Activated CD4-positive, alpha-beta memory T cell treated with anti-CD3 and anti-CD28 coated beads for 36 hours (primary cell): ENCODE measurements at regions not wholly inside any gene's neighbourhood (a gene's known extent, or its start where the extent isn't known, plus 50 kb on each side); places are given as distances from the start of the nearest gene placed in this dataset.
A peak's percentile ranks its signal among the peaks of the same experiment; 100 is the strongest.
"Not testable (repeated sequence)": the region's sequence is repeated elsewhere in the genome, so short reads cannot be mapped to it uniquely, and the experiment has no call there.

ENCODE experiments used
- CTCF ChIA-PET: fragments of 350-600 bp; sonication (Branson Sonifier 250); formaldehyde crosslinking; loops from one replicate; lab custom pipeline; 2021; ENCODE audit warnings: antibody characterized with exemption, inconsistent platforms; lab: Charles Lee
- POLR2A ChIA-PET: fragments of 350-600 bp; sonication (Branson Sonifier 250); formaldehyde crosslinking; loops from one replicate; lab custom pipeline; 2021; ENCODE audit warnings: antibody characterized with exemption; lab: Charles Lee
- DNase-seq: peaks from one replicate; pipeline ENCODE4 v3.0.0-alpha.2; 2020
- H3K27ac Mint-ChIP-seq: one replicate; pipeline ENCODE4 v1.8.0; 2021; ENCODE audit warnings: mixed read lengths
- H3K27me3 Mint-ChIP-seq: one replicate; pipeline ENCODE4 v1.8.0; 2021; ENCODE audit warnings: mixed read lengths
- H3K36me3 Mint-ChIP-seq: one replicate; pipeline ENCODE4 v1.8.0; 2021; ENCODE audit warnings: mixed read lengths
- H3K4me1 Mint-ChIP-seq: one replicate; pipeline ENCODE4 v1.8.0; 2021; ENCODE audit warnings: low read depth, mixed read lengths
- H3K4me3 Mint-ChIP-seq: one replicate; pipeline ENCODE4 v1.8.0; 2021; ENCODE audit warnings: mild to moderate bottlenecking, mixed read lengths
- H3K9me3 Mint-ChIP-seq: one replicate; pipeline ENCODE4 v1.8.0; 2021; ENCODE audit warnings: mixed read lengths
- intact Hi-C: fragments of 100-400 bp; cut with micrococcal nuclease; formaldehyde crosslinking; loops from one replicate; pipeline ENCODE4 v1.15.1; 2023

- H3K36me3 Mint-ChIP-seq = no peaks in the 10 kb centered on the region
- no peaks in the 10 kb centered on the region for H3K27me3 Mint-ChIP-seq
- H3K27ac Mint-ChIP-seq = no peak overlapping the region
- POLR2A ChIA-PET = no interaction called here
- H3K9me3 Mint-ChIP-seq = no peaks in the 10 kb centered on the region
- intact Hi-C loops = no loop called here
- DNase-seq = peak; percentile 24
- no peak overlapping the region for H3K4me3 Mint-ChIP-seq
- CTCF ChIA-PET = no interaction called here
- no peaks in the 10 kb centered on the region for H3K4me1 Mint-ChIP-seq
Measured at GRCh38 chr13:78875792-78876580, 217.0 kb upstream of the OBI1 start.

- H3K4me3 Mint-ChIP-seq = no peak overlapping the region
- no peaks in the 10 kb centered on the region for H3K4me1 Mint-ChIP-seq
- peaks cover 2% of the 10 kb centered on the region for H3K27me3 Mint-ChIP-seq
- ChIA-PET POLR2A (no interaction called here), CTCF (no interaction called here)
- intact Hi-C loops = no loop called here
- no peaks in the 10 kb centered on the region for H3K36me3 Mint-ChIP-seq
- DNase-seq = no peak
- H3K27ac Mint-ChIP-seq = no peak overlapping the region
- H3K9me3 Mint-ChIP-seq = no peaks in the 10 kb centered on the region
Measured at GRCh38 chr13:78868991-78869390, 210.0 kb upstream of the OBI1 start.

- ChIA-PET POLR2A (no interaction called here), CTCF (no interaction called here)
Measured at GRCh38 chr13:78867655-78868054, 208.7 kb upstream of the OBI1 start.

GRCh38 chr13:78866076-78866475 lies 207.1 kb upstream of the OBI1 start:
- H3K36me3 Mint-ChIP-seq, intact Hi-C loops, H3K4me1 Mint-ChIP-seq, CTCF ChIA-PET, POLR2A ChIA-PET, H3K27ac Mint-ChIP-seq, H3K27me3 Mint-ChIP-seq, DNase-seq, H3K4me3 Mint-ChIP-seq, H3K9me3 Mint-ChIP-seq: not testable (repeated sequence)

More at GRCh38 chr13:78867655-78868054, 208.7 kb upstream of the OBI1 start:
- no peaks in the 10 kb centered on the region for H3K36me3 Mint-ChIP-seq
- no peak for DNase-seq
- peaks cover 3% of the 10 kb centered on the region for H3K27me3 Mint-ChIP-seq
- no peak overlapping the region for H3K27ac Mint-ChIP-seq
- no peak overlapping the region for H3K4me3 Mint-ChIP-seq
- no peaks in the 10 kb centered on the region for H3K9me3 Mint-ChIP-seq
- intact Hi-C loops = no loop called here
- H3K4me1 Mint-ChIP-seq = no peaks in the 10 kb centered on the region

GRCh38 chr13:78862446-78862845 lies 203.5 kb upstream of the OBI1 start:
- Mint-ChIP-seq H3K27ac (no peak overlapping the region), H3K36me3 (no peaks in the 10 kb centered on the region), H3K27me3 (peaks cover 4% of the 10 kb centered on the region), H3K4me3 (no peak overlapping the region), H3K4me1 (no peaks in the 10 kb centered on the region), H3K9me3 (no peaks in the 10 kb centered on the region)
- ChIA-PET POLR2A (no interaction called here), CTCF (no interaction called here)
- intact Hi-C loops = no loop called here
- no peak for DNase-seq

- no peaks in the 10 kb centered on the region for H3K36me3 Mint-ChIP-seq
- no peak overlapping the region for H3K4me3 Mint-ChIP-seq
- no peak for DNase-seq
- intact Hi-C loops = no loop called here
- ChIA-PET POLR2A (no interaction called here), CTCF (no interaction called here)
- no peaks in the 10 kb centered on the region for H3K4me1 Mint-ChIP-seq
- peaks cover 14% of the 10 kb centered on the region for H3K9me3 Mint-ChIP-seq
- no peak overlapping the region for H3K27ac Mint-ChIP-seq
- H3K27me3 Mint-ChIP-seq = no peaks in the 10 kb centered on the region
Measured at GRCh38 chr13:78852709-78853108, 193.8 kb upstream of the OBI1 start.

GRCh38 chr13:78845656-78846365 lies 186.9 kb upstream of the OBI1 start:
- no peak for DNase-seq
- intact Hi-C loops = no loop called here
- POLR2A ChIA-PET = no interaction called here
- Mint-ChIP-seq H3K9me3 (no peaks in the 10 kb centered on the region), H3K4me3 (no peak overlapping the region), H3K4me1 (no peaks in the 10 kb centered on the region), H3K36me3 (no peaks in the 10 kb centered on the region), H3K27ac (no peak overlapping the region), H3K27me3 (peaks cover 4% of the 10 kb centered on the region)
- CTCF ChIA-PET = no interaction called here

GRCh38 chr13:78844106-78844505 lies 185.2 kb upstream of the OBI1 start:
- H3K4me3 Mint-ChIP-seq = no peak overlapping the region
- H3K9me3 Mint-ChIP-seq = no peaks in the 10 kb centered on the region
- DNase-seq = no peak
- ChIA-PET CTCF (no interaction called here), POLR2A (no interaction called here)
- no peak overlapping the region for H3K27ac Mint-ChIP-seq
- intact Hi-C loops = no loop called here
- no peaks in the 10 kb centered on the region for H3K36me3 Mint-ChIP-seq
- no peaks in the 10 kb centered on the region for H3K4me1 Mint-ChIP-seq
- peaks cover 4% of the 10 kb centered on the region for H3K27me3 Mint-ChIP-seq

GRCh38 chr13:78841358-78841963 lies 182.5 kb upstream of the OBI1 start:
- intact Hi-C loops = no loop called here
- Mint-ChIP-seq H3K4me1 (no peaks in the 10 kb centered on the region), H3K27me3 (peaks cover 4% of the 10 kb centered on the region), H3K9me3 (no peaks in the 10 kb centered on the region), H3K27ac (no peak overlapping the region), H3K4me3 (no peak overlapping the region), H3K36me3 (no peaks in the 10 kb centered on the region)
- CTCF ChIA-PET = interaction anchor here (0.6 kb wide), 1 partner anchor 747 kb away, joined by 3 read pairs; no protein-coding TSS in a partner anchor
- DNase-seq = no peak
- POLR2A ChIA-PET = no interaction called here

GRCh38 chr13:78836238-78836784 lies 177.4 kb upstream of the OBI1 start:
- ChIA-PET POLR2A (no interaction called here), CTCF (no interaction called here)
- H3K36me3 Mint-ChIP-seq = no peaks in the 10 kb centered on the region
- intact Hi-C loops = no loop called here
- no peak overlapping the region for H3K4me3 Mint-ChIP-seq
- H3K9me3 Mint-ChIP-seq = no peaks in the 10 kb centered on the region
- DNase-seq = no peak
- H3K27ac Mint-ChIP-seq = no peak overlapping the region
- no peaks in the 10 kb centered on the region for H3K4me1 Mint-ChIP-seq
- peaks cover 2% of the 10 kb centered on the region for H3K27me3 Mint-ChIP-seq

GRCh38 chr13:78832461-78832860 lies 173.5 kb upstream of the OBI1 start:
- Mint-ChIP-seq H3K4me3 (no peak overlapping the region), H3K36me3 (no peaks in the 10 kb centered on the region), H3K9me3 (no peaks in the 10 kb centered on the region), H3K27ac (no peak overlapping the region), H3K4me1 (no peaks in the 10 kb centered on the region), H3K27me3 (peaks cover 2% of the 10 kb centered on the region)
- intact Hi-C loops = no loop called here
- DNase-seq = no peak
- POLR2A ChIA-PET = no interaction called here
- CTCF ChIA-PET = no interaction called here

GRCh38 chr13:78830508-78830907 lies 171.6 kb upstream of the OBI1 start:
- H3K27me3 Mint-ChIP-seq = peaks cover 2% of the 10 kb centered on the region
- ChIA-PET POLR2A (no interaction called here), CTCF (no interaction called here)
- no peaks in the 10 kb centered on the region for H3K36me3 Mint-ChIP-seq
- no peaks in the 10 kb centered on the region for H3K9me3 Mint-ChIP-seq
- no peak overlapping the region for H3K4me3 Mint-ChIP-seq
- H3K4me1 Mint-ChIP-seq = no peaks in the 10 kb centered on the region
- no peak for DNase-seq
- intact Hi-C loops = no loop called here
- no peak overlapping the region for H3K27ac Mint-ChIP-seq
